ENCODE measurements at regions not wholly inside any gene's neighbourhood (a gene's known extent, or its start where the extent isn't known, plus 50 kb on each side); places are given as distances from the start of the nearest gene placed in this dataset.

DNA sequence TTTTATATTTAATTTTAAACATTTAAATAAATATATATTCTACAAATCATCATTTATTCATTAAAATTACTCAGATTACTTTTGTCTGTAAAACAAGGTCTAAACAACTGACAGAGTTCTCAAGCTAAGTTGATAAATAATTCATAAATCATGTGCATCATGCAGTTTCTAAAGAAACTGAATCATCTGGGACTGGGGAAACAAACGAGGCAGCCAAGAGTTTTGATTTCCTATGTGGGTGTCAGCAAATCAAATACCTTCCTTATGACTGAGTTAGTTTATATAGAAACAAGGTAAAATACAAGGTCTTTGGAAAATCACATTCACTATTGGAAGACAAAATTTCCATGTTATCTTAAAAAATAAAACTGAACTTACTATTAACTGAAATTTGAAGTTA, 149.9 kb upstream of the BEND6 start:
- Histone ChIP-seq H3K4me1 (ENCODE audit: control insufficient read depth, insufficient read depth, low read length) (peaks cover 26% of the 10 kb centered on the region), H3K36me3 (ENCODE audit: control insufficient read depth in 2 of 2, insufficient read depth in 2 of 2, low read length in 1 of 2) (peaks cover 0 to 2% of the 10 kb centered on the region in 2 experiments; a peak in 1 of 4 replicates), H3K79me2 (ENCODE audit: control insufficient read depth, insufficient read depth, low read length) (peaks cover 89% of the 10 kb centered on the region), H3K4me2 (ENCODE audit: control insufficient read depth, insufficient read depth) (0 out of 2 replicates have a peak overlapping the region, but pooled peaks have one; percentile 9), H3K27ac (ENCODE audit: control insufficient read depth, insufficient read depth) (no peak overlapping the region; the same call in 1 of the 2 replicates), H3K4me3 (no peak overlapping the region), H2AFZ (ENCODE audit: control insufficient read depth, low read depth, low read length) (no peak overlapping the region), H3K27me3 (replicated peaks in 1 of 2; ENCODE audit: control insufficient read depth in 2 of 2, insufficient read depth in 2 of 2, low read length in 1 of 2) (no peaks in the 10 kb centered on the region), H4K20me1 (ENCODE audit: control insufficient read depth, insufficient read depth) (no peaks in the 10 kb centered on the region), H3K9ac (ENCODE audit: control insufficient read depth, insufficient read depth, low read length) (no peak overlapping the region), H3K9me3 (replicated peaks; ENCODE audit: control insufficient read depth, insufficient read depth, low read length) (no peaks in the 10 kb centered on the region; the same call in 1 of the 3 replicates)
- ChIA-PET CTCF (interaction anchor here (1.0 to 1.9 kb wide), 7 partner anchors 9 to 146 kb away, joined by 3 to 6 read pairs (median 3); no protein-coding TSS in a partner anchor), SMC1A (ENCODE audit: uncharacterized antibody, unreplicated experiment) (interaction anchor here (0.7 to 3.9 kb wide), 5 partner anchors 10 to 99 kb away, joined by 3 to 20 read pairs (median 4); no protein-coding TSS in a partner anchor), POLR2A (interaction anchor here (0.8 to 1.3 kb wide), 2 partner anchors 9 to 10 kb away, joined by 3 to 4 read pairs; no protein-coding TSS in a partner anchor), RAD21 (ENCODE audit: unreplicated experiment) (interaction anchor here (0.8 to 1.1 kb wide), 3 partner anchors 10 to 16 kb away, joined by 3 read pairs; no protein-coding TSS in a partner anchor)
- intact Hi-C loops (cut with micrococcal nuclease; ENCODE audit: unreplicated experiment) (no loop called here), in situ Hi-C loops (cut with MboI) (no loop called here)
- 0% methylated on average over 1 of the region's 1 CpG for WGBS (ENCODE audit: insufficient coverage, insufficient replicate concordance, low lambda C conversion rate, missing lambda C conversion rate)
- no TSS peak for BruUV-seq (replicated peaks)
- no peak for TF ChIP-seq YBX1 (IDR thresholded peaks at IDR 0.05)
- TF ChIP-seq HDAC6 (IDR thresholded peaks at IDR 0.05; ENCODE audit: unreplicated experiment) = no peak
- TF ChIP-seq RBBP5 (conservative IDR thresholded peaks at IDR 0.05) = no peak
- TF ChIP-seq RAD51 (IDR thresholded peaks at IDR 0.05) = no peak
- TF ChIP-seq, protein P1, sequence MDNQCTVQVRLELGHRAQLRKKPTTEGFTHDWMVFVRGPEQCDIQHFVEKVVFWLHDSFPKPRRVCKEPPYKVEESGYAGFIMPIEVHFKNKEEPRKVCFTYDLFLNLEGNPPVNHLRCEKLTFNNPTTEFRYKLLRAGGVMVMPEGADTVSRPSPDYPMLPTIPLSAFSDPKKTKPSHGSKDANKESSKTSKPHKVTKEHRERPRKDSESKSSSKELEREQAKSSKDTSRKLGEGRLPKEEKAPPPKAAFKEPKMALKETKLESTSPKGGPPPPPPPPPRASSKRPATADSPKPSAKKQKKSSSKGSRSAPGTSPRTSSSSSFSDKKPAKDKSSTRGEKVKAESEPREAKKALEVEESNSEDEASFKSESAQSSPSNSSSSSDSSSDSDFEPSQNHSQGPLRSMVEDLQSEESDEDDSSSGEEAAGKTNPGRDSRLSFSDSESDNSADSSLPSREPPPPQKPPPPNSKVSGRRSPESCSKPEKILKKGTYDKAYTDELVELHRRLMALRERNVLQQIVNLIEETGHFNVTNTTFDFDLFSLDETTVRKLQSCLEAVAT (IDR thresholded peaks at IDR 0.05) = no peak
- TF ChIP-seq, protein P2, sequence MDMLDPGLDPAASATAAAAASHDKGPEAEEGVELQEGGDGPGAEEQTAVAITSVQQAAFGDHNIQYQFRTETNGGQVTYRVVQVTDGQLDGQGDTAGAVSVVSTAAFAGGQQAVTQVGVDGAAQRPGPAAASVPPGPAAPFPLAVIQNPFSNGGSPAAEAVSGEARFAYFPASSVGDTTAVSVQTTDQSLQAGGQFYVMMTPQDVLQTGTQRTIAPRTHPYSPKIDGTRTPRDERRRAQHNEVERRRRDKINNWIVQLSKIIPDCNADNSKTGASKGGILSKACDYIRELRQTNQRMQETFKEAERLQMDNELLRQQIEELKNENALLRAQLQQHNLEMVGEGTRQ (IDR thresholded peaks at IDR 0.05; ENCODE audit: borderline replicate concordance, low read depth, low read length) = no peak
- no peak for TF ChIP-seq HCFC1 (IDR thresholded peaks at IDR 0.05; ENCODE audit: low read length)
- no peak for TF ChIP-seq TBL1XR1 (IDR thresholded peaks at IDR 0.05; ENCODE audit: low read depth, low read length)
- TF ChIP-seq EED (IDR thresholded peaks at IDR 0.05; ENCODE audit: low read depth) = no peak
- no peak for TF ChIP-seq NR2F1 (conservative IDR thresholded peaks at IDR 0.05)
- DNase-seq (ENCODE audit: low read depth, low spot score) = no peak
- ATAC-seq = no peak
- no peak for FAIRE-seq
